Loucy (cell line): ENCODE measurements at regions not wholly inside any gene's neighbourhood (a gene's known extent, or its start where the extent isn't known, plus 50 kb on each side); places are given as distances from the start of the nearest gene placed in this dataset.

Source experiments
- H2AFZ ChIP-seq: fragments of 200-600 bp; sonication (generic); 2 replicates; pipeline ENCODE4 v1.6.0; 2016; ENCODE audit warnings: antibody characterized with exemption, mild to moderate bottlenecking, low read length, moderate library complexity
- H3F3A ChIP-seq: fragments of 200-600 bp; 2 replicates; pipeline ENCODE4 v1.6.0; 2016; ENCODE audit warnings: antibody characterized with exemption, low read depth, mild to moderate bottlenecking
- H3K27me3 ChIP-seq: fragments of 200-600 bp; sonication (generic); 2 replicates; pipeline ENCODE4 v1.6.1; 2014; ENCODE audit warnings: low read length, mild to moderate bottlenecking; ENCODE audit not compliant: insufficient read depth, poor library complexity, severe bottlenecking
- H3K36me3 ChIP-seq: fragments of 200-600 bp; sonication (generic); 2 replicates; pipeline ENCODE4 v1.6.1; 2016; ENCODE audit warnings: low read length; ENCODE audit not compliant: insufficient read depth
- H3K4me1 ChIP-seq: fragments of 200-600 bp; sonication (generic); 2 replicates; pipeline ENCODE4 v1.5.1; 2014; ENCODE audit warnings: low read length, mild to moderate bottlenecking; ENCODE audit not compliant: insufficient read depth, poor library complexity, severe bottlenecking
- H3K4me2 ChIP-seq: fragments of 200-600 bp; sonication (generic); 2 replicates; pipeline ENCODE4 v1.6.0; 2014; ENCODE audit warnings: antibody characterized with exemption, low read length, low read depth, mild to moderate bottlenecking; ENCODE audit not compliant: poor library complexity, severe bottlenecking
- H3K4me3 ChIP-seq: fragments of 200-600 bp; sonication (generic); 2 replicates; pipeline ENCODE4 v1.5.1; 2014; ENCODE audit warnings: low read length, mild to moderate bottlenecking, mixed read lengths; ENCODE audit not compliant: poor library complexity, severe bottlenecking
- H3K79me2 ChIP-seq: fragments of 200-600 bp; sonication (generic); 2 replicates; pipeline ENCODE4 v1.6.1; 2014; ENCODE audit warnings: low read length; ENCODE audit not compliant: insufficient read depth
- H3K9ac ChIP-seq: fragments of 200-600 bp; sonication (generic); 2 replicates; pipeline ENCODE4 v1.6.0; 2014; ENCODE audit warnings: mild to moderate bottlenecking, low read depth, low read length, moderate library complexity; ENCODE audit not compliant: poor library complexity, severe bottlenecking
- H3K9me2 ChIP-seq: fragments of 200-600 bp; sonication (generic); replicated peaks from 2 replicates; pipeline ENCODE4 v1.6.1; 2016; ENCODE audit warnings: low read depth, low read length, mixed read lengths
- H3K9me3 ChIP-seq: fragments of 200-600 bp; sonication (generic); 2 replicates; pipeline ENCODE4 v1.6.1; 2014; ENCODE audit warnings: mild to moderate bottlenecking, antibody characterized with exemption, low read length, low read depth; ENCODE audit not compliant: insufficient read depth
- H4K20me1 ChIP-seq: fragments of 200-600 bp; sonication (generic); 2 replicates; pipeline ENCODE4 v1.6.0; 2014; ENCODE audit warnings: antibody characterized with exemption, low read length, mild to moderate bottlenecking; ENCODE audit not compliant: insufficient read depth, poor library complexity, severe bottlenecking
- CTCF ChIP-seq: fragments of 200-600 bp; sonication (generic); conservative IDR thresholded peaks from 2 replicates; pipeline ENCODE4 v1.5.1; 2014; ENCODE audit warnings: mild to moderate bottlenecking, antibody characterized with exemption, low read length
- EZH2phosphoT487 ChIP-seq: fragments of 200-600 bp; IDR thresholded peaks from 2 replicates; pipeline ENCODE4 v1.6.1; 2018; ENCODE audit warnings: antibody characterized with exemption, mild to moderate bottlenecking, moderate library complexity, borderline replicate concordance

DNA sequence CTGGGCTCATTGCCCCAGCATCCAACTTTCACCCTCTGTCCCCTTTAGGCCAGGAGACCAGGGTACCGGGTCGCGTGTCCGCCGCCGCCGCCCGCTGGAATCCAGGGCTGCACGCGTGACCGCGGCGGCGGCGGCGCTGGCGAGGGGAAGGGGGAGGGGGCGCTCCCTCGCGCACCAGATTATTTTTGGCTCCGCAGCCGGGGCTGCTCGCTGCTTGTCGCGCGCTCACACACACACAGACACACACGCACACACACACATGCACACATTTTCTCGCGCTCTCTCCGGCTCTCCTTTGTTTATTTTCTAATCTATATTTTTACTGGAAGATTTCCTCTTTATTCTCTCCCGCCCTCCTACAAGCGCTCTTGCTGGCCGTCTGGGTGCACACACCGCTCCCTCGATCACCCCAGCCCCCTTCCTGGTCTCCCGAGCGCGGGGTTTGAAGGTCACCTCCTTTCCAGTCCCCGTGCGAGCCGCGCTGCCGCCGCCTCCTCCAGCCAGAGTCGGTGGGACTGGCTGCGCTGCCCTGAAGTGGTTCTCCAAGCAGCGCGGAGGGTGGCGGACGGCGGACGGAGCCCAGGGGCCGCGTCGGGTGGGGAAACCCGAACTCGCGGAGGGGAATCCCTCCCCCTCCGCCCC is 921.4 kb upstream of the EEF2KMT start:
- H3K36me3 ChIP-seq = no peaks in the 10 kb centered on the region
- no peaks in the 10 kb centered on the region for H3K79me2 ChIP-seq
- TF ChIP-seq EZH2phosphoT487 = no peak
- H3K9me3 ChIP-seq = no peaks in the 10 kb centered on the region
- no peak overlapping the region for H3K4me3 ChIP-seq
- no peaks in the 10 kb centered on the region for H3K4me1 ChIP-seq
- H3K4me2 ChIP-seq = no peak overlapping the region
- H2AFZ ChIP-seq = no peak overlapping the region
- no peaks in the 10 kb centered on the region for H3F3A ChIP-seq
- H4K20me1 ChIP-seq = no peaks in the 10 kb centered on the region
- H3K9ac ChIP-seq = no peak overlapping the region
- no peaks in the 10 kb centered on the region for H3K27me3 ChIP-seq
- H3K9me2 ChIP-seq = no peaks in the 10 kb centered on the region

DNA sequence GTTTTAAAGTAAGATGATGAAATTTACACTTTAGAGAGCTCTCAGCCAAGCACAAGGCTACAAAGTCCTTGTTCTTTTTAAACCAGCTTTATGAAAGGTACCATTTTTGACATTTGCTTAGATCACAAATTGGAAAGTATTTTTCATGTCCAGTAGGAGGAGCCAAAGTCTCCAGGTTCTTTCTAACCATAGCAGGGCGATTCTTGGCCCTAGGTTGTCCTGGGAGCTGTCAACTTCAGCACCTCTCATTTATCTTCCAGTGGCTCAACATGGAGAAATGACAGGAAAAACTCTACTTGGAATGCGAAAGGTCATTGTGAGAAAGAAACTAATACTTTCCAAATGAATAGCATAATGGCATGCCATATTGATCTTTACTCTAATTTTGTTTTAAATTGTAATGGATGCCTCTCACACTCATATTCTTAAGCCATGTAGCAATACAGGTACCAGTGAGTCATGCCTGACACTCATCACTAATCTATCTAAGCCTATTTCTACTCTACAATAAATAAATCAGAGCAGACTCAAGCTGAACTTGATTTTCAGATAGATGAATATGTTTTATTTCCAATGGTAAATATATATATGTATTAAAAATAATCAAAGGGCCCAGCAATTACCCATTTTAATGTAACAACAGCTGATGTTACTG is 919.1 kb upstream of the EEF2KMT start:
- H3K79me2 ChIP-seq = no peaks in the 10 kb centered on the region
- no peak overlapping the region for H2AFZ ChIP-seq
- peak; percentile 30; the same call in 1 of the 2 replicates for TF ChIP-seq CTCF
- no peak for TF ChIP-seq EZH2phosphoT487
- H4K20me1 ChIP-seq = no peaks in the 10 kb centered on the region
- H3K4me1 ChIP-seq = no peaks in the 10 kb centered on the region
- no peak overlapping the region for H3K4me3 ChIP-seq
- H3K36me3 ChIP-seq = no peaks in the 10 kb centered on the region
- no peaks in the 10 kb centered on the region for H3K9me3 ChIP-seq
- H3K4me2 ChIP-seq = no peak overlapping the region
- H3K9ac ChIP-seq = no peak overlapping the region
- H3F3A ChIP-seq = no peaks in the 10 kb centered on the region
- H3K9me2 ChIP-seq = no peaks in the 10 kb centered on the region
- no peaks in the 10 kb centered on the region for H3K27me3 ChIP-seq

DNA sequence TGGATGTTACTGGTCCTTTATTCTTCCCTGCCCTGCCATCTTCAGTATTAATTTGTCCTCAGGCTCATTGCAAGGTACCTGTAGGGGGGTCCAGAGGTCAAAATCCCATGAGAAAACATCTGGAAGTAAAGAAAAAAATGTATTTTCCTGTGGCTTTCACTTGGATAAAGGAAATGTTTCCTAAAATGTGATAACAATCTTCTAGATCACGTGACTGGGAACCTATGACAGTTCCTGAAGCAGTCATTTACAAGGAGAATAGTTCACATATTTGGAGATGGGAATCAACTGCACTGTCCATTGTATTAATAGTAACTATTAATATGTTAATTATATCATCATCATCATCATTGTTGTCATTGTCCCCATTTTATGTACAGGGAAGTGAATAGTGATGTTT is 915.1 kb upstream of the EEF2KMT start:
- H3K4me1 ChIP-seq = no peaks in the 10 kb centered on the region
- no peaks in the 10 kb centered on the region for H3K79me2 ChIP-seq
- H3K9me3 ChIP-seq = no peaks in the 10 kb centered on the region
- H3K4me2 ChIP-seq = no peak overlapping the region
- H3K9me2 ChIP-seq = no peaks in the 10 kb centered on the region
- H3K36me3 ChIP-seq = no peaks in the 10 kb centered on the region
- H3F3A ChIP-seq = no peaks in the 10 kb centered on the region
- no peak overlapping the region for H3K4me3 ChIP-seq
- no peak overlapping the region for H2AFZ ChIP-seq
- TF ChIP-seq EZH2phosphoT487 = no peak
- TF ChIP-seq CTCF = no peak
- H3K27me3 ChIP-seq = no peaks in the 10 kb centered on the region
- no peak overlapping the region for H3K9ac ChIP-seq
- H4K20me1 ChIP-seq = no peaks in the 10 kb centered on the region
